SK-N-SH (cell line): ENCODE measurements at regions not wholly inside any gene's neighbourhood (a gene's known extent, or its start where the extent isn't known, plus 50 kb on each side); places are given as distances from the start of the nearest gene placed in this dataset.

ENCODE experiments used
- CTCF ChIA-PET: fragments of 300-600, 350-600 bp; formaldehyde crosslinking; extraction: SDS; loops from one replicate; lab custom pipeline; 2021; lab: Yijun Ruan, JAX
- POLR2A ChIA-PET: fragments of 350-600 bp; sonication (Branson Sonifier 250); formaldehyde crosslinking; extraction: SDS; loops from one replicate; lab custom pipeline; 2020; ENCODE audit warnings: antibody characterized with exemption, inconsistent platforms; lab: Yijun Ruan, JAX
- DNase-seq: peaks from one replicate; pipeline ENCODE4 v3.0.0; 2012
- H2AFZ ChIP-seq: fragments of 200-600 bp; sonication (generic); 2 replicates; pipeline ENCODE4 v1.8.1; 2016; ENCODE audit warnings: antibody characterized with exemption, mild to moderate bottlenecking, low read depth
- H3F3A ChIP-seq: fragments of 200-600 bp; sonication (generic); replicated peaks from 2 replicates; pipeline ENCODE3; 2016; ENCODE audit warnings: antibody characterized with exemption, mild to moderate bottlenecking; ENCODE audit not compliant: insufficient read depth
- H3K27ac ChIP-seq, 2 experiments: fragments of 200-500 bp in 1 of 2; fragments of 200-600 bp in 1 of 2; sonication (Bioruptor generic) in 1 of 2; sonication (generic), shearing (Covaris generic) in 1 of 2; 2 replicates each; pipeline versions ENCODE4 v1.5.1 to v1.6.1; 2014 to 2016; ENCODE audit warnings: low read depth in 2 of 2, inconsistent platforms in 1 of 2, low read length in 1 of 2, mild to moderate bottlenecking in 1 of 2, mixed read lengths in 1 of 2
- H3K27me3 ChIP-seq: fragments of 200-600 bp; sonication (generic), shearing (Covaris generic); 2 replicates; pipeline ENCODE4 v1.6.1; 2016; ENCODE audit warnings: mixed run types; ENCODE audit not compliant: insufficient read depth
- H3K36me3 ChIP-seq, 2 experiments: fragments of 200-500 bp in 1 of 2; fragments of 200-600 bp in 1 of 2; sonication (Bioruptor generic) in 1 of 2; sonication (generic) in 1 of 2; replicated peaks in 1 of 2; 2 replicates each; pipeline versions ENCODE3 to v1.5.1; 2014 to 2016; ENCODE audit warnings: low read length in 1 of 2, mild to moderate bottlenecking in 1 of 2; ENCODE audit not compliant: insufficient read depth in 2 of 2, control insufficient read depth in 1 of 2
- H3K4me1 ChIP-seq, 2 experiments: fragments of 200-500 bp in 1 of 2; fragments of 200-600 bp in 1 of 2; sonication (Bioruptor generic) in 1 of 2; sonication (generic), shearing (Covaris generic) in 1 of 2; 2 replicates each; pipeline versions ENCODE4 v1.5.1 to v1.6.1; 2014 to 2016; ENCODE audit warnings: low read depth in 1 of 2, low read length in 1 of 2, mixed run types in 1 of 2; ENCODE audit not compliant: insufficient read depth in 2 of 2, control insufficient read depth in 1 of 2
- H3K4me2 ChIP-seq: fragments of 200-600 bp; sonication (generic), shearing (Covaris generic); 2 replicates; pipeline ENCODE4 v1.6.1; 2017; ENCODE audit warnings: mixed run types
- H3K4me3 ChIP-seq, 2 experiments: fragments of 200-500 bp in 1 of 2; fragments of 200-600 bp in 1 of 2; sonication (Bioruptor generic) in 1 of 2; sonication (generic), shearing (Covaris generic) in 1 of 2; 2 replicates each; pipeline versions ENCODE4 v1.5.1 to v1.8.1; 2014 to 2016; ENCODE audit warnings: low read depth in 2 of 2, inconsistent platforms in 1 of 2, low read length in 1 of 2, mild to moderate bottlenecking in 1 of 2, mixed read lengths in 1 of 2, moderate library complexity in 1 of 2
- H3K79me2 ChIP-seq: fragments of 200-600 bp; sonication (generic); 2 replicates; pipeline ENCODE4 v1.8.1; 2017; ENCODE audit warnings: mild to moderate bottlenecking; ENCODE audit not compliant: insufficient read depth
- H3K9ac ChIP-seq: fragments of 200-600 bp; sonication (generic); 2 replicates; pipeline ENCODE4 v1.6.1; 2017; ENCODE audit warnings: mixed run types
- H3K9me2 ChIP-seq: fragments of 200-600 bp; sonication (generic); 2 replicates; pipeline ENCODE4 v1.6.1; 2017; ENCODE audit warnings: mixed run types
- H3K9me3 ChIP-seq: fragments of 200-600 bp; sonication (generic); 2 replicates; pipeline ENCODE4 v1.6.1; 2017; ENCODE audit warnings: mixed run types, mild to moderate bottlenecking, moderate library complexity
- H4K20me1 ChIP-seq: fragments of 200-600 bp; sonication (generic); 2 replicates; pipeline ENCODE4 v1.6.1; 2017; ENCODE audit warnings: mild to moderate bottlenecking, mixed run types; ENCODE audit not compliant: insufficient read depth
- EZH2phosphoT487 ChIP-seq: fragments of 200-600 bp; sonication (generic); IDR thresholded peaks from 2 replicates; pipeline ENCODE4 v1.6.1; 2017; ENCODE audit warnings: low read depth, mixed run types, mild to moderate bottlenecking, antibody characterized with exemption, moderate library complexity, borderline replicate concordance
- GATA2 ChIP-seq: sonication (generic); formaldehyde crosslinking; IDR thresholded peaks from 2 replicates; pipeline ENCODE4 v1.5.0; 2020; ENCODE audit warnings: mild to moderate bottlenecking, missing genetic modification reagents
- JUND ChIP-seq: IDR thresholded peaks from 2 replicates; pipeline ENCODE4 v1.4.0; 2012
- MEF2A ChIP-seq: IDR thresholded peaks from 2 replicates; pipeline ENCODE4 v1.4.0; 2012; ENCODE audit warnings: low read depth, borderline replicate concordance
- MXI1 ChIP-seq: IDR thresholded peaks from 2 replicates; pipeline ENCODE4 v1.6.1; 2012; ENCODE audit warnings: mild to moderate bottlenecking, low read depth, low read length, improper control_type of control experiment
- POLR2AphosphoS5 ChIP-seq: IDR thresholded peaks from 2 replicates; pipeline ENCODE4 v1.6.1; 2012; ENCODE audit warnings: low read depth, low read length
- RCOR1 ChIP-seq: fragments of 150-350 bp; IDR thresholded peaks from 2 replicates; pipeline ENCODE4 v1.6.1; 2017; ENCODE audit warnings: antibody characterized with exemption, low read length
- RFX5 ChIP-seq: IDR thresholded peaks from 2 replicates; pipeline ENCODE4 v1.6.1; 2012; ENCODE audit warnings: mild to moderate bottlenecking, improper control_type of control experiment, low read length
- RXRA ChIP-seq: IDR thresholded peaks from 2 replicates; pipeline ENCODE4 v1.4.0; 2012; ENCODE audit warnings: low read depth, mild to moderate bottlenecking, borderline replicate concordance
- SIN3A ChIP-seq: IDR thresholded peaks from 2 replicates; pipeline ENCODE4 v1.6.1; 2012; ENCODE audit warnings: low read depth, mild to moderate bottlenecking, low read length, moderate library complexity, borderline replicate concordance
- SMC3 ChIP-seq: IDR thresholded peaks from 2 replicates; pipeline ENCODE4 v1.6.1; 2012; ENCODE audit warnings: low read depth, low read length, improper control_type of control experiment
- TAF1 ChIP-seq: IDR thresholded peaks from 2 replicates; pipeline ENCODE4 v1.6.1; 2012; ENCODE audit warnings: low read depth, mild to moderate bottlenecking, low read length, moderate library complexity, borderline replicate concordance
- YY1 ChIP-seq: IDR thresholded peaks from 2 replicates; pipeline ENCODE4 v1.4.0; 2012; ENCODE audit warnings: low read depth, mild to moderate bottlenecking
- WGBS: methylation state at CpG from one replicate; pipeline ENCODE4 v1.1.6; 2017; ENCODE audit warnings: low lambda C conversion rate; 5-methylcytosine and 5-hydroxymethylcytosine counted together
- TF ChIP-seq, protein P1 (sequence below): IDR thresholded peaks from 2 replicates; pipeline ENCODE4 v1.4.0; 2012; ENCODE audit warnings: low read depth, borderline replicate concordance
- TF ChIP-seq, protein P2 (sequence below): IDR thresholded peaks from 2 replicates; pipeline ENCODE4 v1.6.1; 2012; ENCODE audit warnings: mild to moderate bottlenecking, low read depth, low read length, moderate library complexity
- TF ChIP-seq, protein P3 (sequence below): IDR thresholded peaks from 2 replicates; pipeline ENCODE4; 2012
- TF ChIP-seq, protein P4 (sequence below): fragments of 150-350 bp; IDR thresholded peaks from 2 replicates; pipeline ENCODE4 v1.6.1; 2017; ENCODE audit warnings: antibody characterized with exemption, low read length, low read depth, borderline replicate concordance

DNA sequence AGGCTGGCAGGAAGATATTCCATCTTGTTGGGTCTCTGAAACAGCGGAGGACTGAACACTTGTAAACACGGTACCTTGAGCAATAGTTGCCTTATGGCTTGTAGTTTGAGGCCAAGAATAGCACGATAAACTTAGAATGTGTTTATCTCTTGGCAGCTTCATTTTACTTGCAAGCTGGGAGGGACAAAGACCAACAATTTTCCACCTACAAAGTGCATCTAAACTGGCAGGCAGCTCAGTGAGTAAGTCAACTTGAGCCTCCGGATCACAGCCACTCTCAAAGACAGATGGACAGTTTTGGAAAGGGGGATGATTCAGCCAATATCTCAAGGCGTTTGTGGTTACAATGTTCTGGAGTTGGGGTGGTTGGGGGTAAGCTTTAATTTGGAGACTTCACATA lies 652.6 kb downstream of the CETN3 start:
- ChIA-PET POLR2A (no interaction called here), CTCF (interaction anchor here (1.9 kb wide), 1 partner anchor 1029 kb away, joined by 4 read pairs; no protein-coding TSS in a partner anchor)
- H3K9ac ChIP-seq, result no peak overlapping the region
- no peaks in the 10 kb centered on the region for H4K20me1 ChIP-seq
- no peak overlapping the region for H3K4me2 ChIP-seq
- DNase-seq, result no peak
- no peaks in the 10 kb centered on the region; a peak in 1 of 4 replicates for H3K4me1 ChIP-seq
- no peaks in the 10 kb centered on the region for H3K27me3 ChIP-seq
- H3K9me3 ChIP-seq, result no peaks in the 10 kb centered on the region
- H3K9me2 ChIP-seq, result no peaks in the 10 kb centered on the region
- H3F3A ChIP-seq, result no peaks in the 10 kb centered on the region
- no peak overlapping the region for H3K4me3 ChIP-seq
- no peaks in the 10 kb centered on the region for H3K79me2 ChIP-seq
- TF ChIP-seq YY1 (no peak), RXRA (no peak), MXI1 (no peak), RCOR1 (no peak), GATA2 (no peak), SIN3A (no peak), RFX5 (no peak), TAF1 (no peak), POLR2AphosphoS5 (no peak), MEF2A (no peak), SMC3 (no peak), EZH2phosphoT487 (no peak), JUND (no peak)
- TF ChIP-seq, protein P1, sequence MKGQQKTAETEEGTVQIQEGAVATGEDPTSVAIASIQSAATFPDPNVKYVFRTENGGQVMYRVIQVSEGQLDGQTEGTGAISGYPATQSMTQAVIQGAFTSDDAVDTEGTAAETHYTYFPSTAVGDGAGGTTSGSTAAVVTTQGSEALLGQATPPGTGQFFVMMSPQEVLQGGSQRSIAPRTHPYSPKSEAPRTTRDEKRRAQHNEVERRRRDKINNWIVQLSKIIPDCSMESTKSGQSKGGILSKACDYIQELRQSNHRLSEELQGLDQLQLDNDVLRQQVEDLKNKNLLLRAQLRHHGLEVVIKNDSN, result no peak
- TF ChIP-seq, protein P2, sequence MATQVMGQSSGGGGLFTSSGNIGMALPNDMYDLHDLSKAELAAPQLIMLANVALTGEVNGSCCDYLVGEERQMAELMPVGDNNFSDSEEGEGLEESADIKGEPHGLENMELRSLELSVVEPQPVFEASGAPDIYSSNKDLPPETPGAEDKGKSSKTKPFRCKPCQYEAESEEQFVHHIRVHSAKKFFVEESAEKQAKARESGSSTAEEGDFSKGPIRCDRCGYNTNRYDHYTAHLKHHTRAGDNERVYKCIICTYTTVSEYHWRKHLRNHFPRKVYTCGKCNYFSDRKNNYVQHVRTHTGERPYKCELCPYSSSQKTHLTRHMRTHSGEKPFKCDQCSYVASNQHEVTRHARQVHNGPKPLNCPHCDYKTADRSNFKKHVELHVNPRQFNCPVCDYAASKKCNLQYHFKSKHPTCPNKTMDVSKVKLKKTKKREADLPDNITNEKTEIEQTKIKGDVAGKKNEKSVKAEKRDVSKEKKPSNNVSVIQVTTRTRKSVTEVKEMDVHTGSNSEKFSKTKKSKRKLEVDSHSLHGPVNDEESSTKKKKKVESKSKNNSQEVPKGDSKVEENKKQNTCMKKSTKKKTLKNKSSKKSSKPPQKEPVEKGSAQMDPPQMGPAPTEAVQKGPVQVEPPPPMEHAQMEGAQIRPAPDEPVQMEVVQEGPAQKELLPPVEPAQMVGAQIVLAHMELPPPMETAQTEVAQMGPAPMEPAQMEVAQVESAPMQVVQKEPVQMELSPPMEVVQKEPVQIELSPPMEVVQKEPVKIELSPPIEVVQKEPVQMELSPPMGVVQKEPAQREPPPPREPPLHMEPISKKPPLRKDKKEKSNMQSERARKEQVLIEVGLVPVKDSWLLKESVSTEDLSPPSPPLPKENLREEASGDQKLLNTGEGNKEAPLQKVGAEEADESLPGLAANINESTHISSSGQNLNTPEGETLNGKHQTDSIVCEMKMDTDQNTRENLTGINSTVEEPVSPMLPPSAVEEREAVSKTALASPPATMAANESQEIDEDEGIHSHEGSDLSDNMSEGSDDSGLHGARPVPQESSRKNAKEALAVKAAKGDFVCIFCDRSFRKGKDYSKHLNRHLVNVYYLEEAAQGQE, result no peak
- TF ChIP-seq, protein P3, sequence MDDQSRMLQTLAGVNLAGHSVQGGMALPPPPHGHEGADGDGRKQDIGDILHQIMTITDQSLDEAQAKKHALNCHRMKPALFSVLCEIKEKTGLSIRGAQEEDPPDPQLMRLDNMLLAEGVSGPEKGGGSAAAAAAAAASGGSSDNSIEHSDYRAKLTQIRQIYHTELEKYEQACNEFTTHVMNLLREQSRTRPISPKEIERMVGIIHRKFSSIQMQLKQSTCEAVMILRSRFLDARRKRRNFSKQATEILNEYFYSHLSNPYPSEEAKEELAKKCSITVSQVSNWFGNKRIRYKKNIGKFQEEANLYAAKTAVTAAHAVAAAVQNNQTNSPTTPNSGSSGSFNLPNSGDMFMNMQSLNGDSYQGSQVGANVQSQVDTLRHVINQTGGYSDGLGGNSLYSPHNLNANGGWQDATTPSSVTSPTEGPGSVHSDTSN, result no peak
- TF ChIP-seq, protein P4, sequence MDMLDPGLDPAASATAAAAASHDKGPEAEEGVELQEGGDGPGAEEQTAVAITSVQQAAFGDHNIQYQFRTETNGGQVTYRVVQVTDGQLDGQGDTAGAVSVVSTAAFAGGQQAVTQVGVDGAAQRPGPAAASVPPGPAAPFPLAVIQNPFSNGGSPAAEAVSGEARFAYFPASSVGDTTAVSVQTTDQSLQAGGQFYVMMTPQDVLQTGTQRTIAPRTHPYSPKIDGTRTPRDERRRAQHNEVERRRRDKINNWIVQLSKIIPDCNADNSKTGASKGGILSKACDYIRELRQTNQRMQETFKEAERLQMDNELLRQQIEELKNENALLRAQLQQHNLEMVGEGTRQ, result no peak
- no peaks in the 10 kb centered on the region for H3K36me3 ChIP-seq
- 62% methylated on average over 5 of the region's 5 CpGs for WGBS
- H2AFZ ChIP-seq, result no peak overlapping the region
- H3K27ac ChIP-seq, result no peak overlapping the region
